Left ventricle myocardium inferior (tissue), 1 donor: ENCODE measurements at regions not wholly inside any gene's neighbourhood (a gene's known extent, or its start where the extent isn't known, plus 50 kb on each side); places are given as distances from the start of the nearest gene placed in this dataset.
"Not testable (repeated sequence)": the region's sequence is repeated elsewhere in the genome, so short reads cannot be mapped to it uniquely, and the experiment has no call there.

Source experiments
- DNase-seq: peaks from one replicate; pipeline ENCODE4 v3.0.0-alpha.2; 2020
- H3K27ac ChIP-seq: fragments of 200-600 bp; replicated peaks from 2 replicates; pipeline ENCODE4 v1.8.0; 2021
- H3K27me3 ChIP-seq: fragments of 200-600 bp; 2 replicates; pipeline ENCODE4 v1.8.0; 2021; ENCODE audit warnings: low read depth
- H3K36me3 ChIP-seq: fragments of 200-600 bp; 2 replicates; pipeline ENCODE4 v1.8.0; 2021
- H3K4me1 ChIP-seq: fragments of 200-600 bp; 2 replicates; pipeline ENCODE4 v1.8.0; 2021
- H3K4me3 ChIP-seq: fragments of 200-600 bp; 2 replicates; pipeline ENCODE4 v1.8.0; 2021; ENCODE audit warnings: mild to moderate bottlenecking, moderate library complexity
- H3K9me3 ChIP-seq: fragments of 200-600 bp; replicated peaks from 2 replicates; pipeline ENCODE4 v1.8.0; 2021
- intact Hi-C: fragments of 100-400 bp; cut with micrococcal nuclease; formaldehyde crosslinking; loops from one replicate; pipeline ENCODE4 v1.11.0; 2022
- TF ChIP-seq, protein P1 (sequence below): fragments of 200-600 bp; IDR thresholded peaks from 2 replicates; pipeline ENCODE4 v1.8.0; 2021; ENCODE audit warnings: antibody characterized with exemption, mild to moderate bottlenecking, borderline replicate concordance
- donor health status: DM: no; HTN: yes; CAD: no; lungs with severe emphysema.

DNA sequence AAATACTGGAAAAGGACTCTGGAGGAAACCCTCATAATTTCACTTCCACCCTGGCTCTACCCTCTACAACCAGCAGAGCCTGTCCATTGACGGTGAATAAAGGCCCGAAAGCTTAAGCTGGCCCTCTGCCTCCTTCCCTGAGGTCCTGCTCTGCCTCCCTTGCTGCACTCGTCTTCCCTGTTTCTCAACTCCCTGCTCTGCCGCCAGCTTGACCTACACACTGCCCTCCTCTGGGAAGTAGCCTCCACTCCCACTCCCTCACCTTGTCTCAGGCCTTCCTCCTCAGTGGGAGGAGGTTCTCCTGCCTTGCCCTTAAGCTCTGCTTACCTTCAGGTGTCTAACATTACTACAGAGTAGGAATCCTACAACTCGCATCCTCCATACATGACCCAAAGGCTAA is 608.6 kb upstream of the NR3C2 start:
- no peaks in the 10 kb centered on the region for H3K4me1 ChIP-seq
- DNase-seq = no peak
- H3K4me3 ChIP-seq = no peak overlapping the region
- H3K27ac ChIP-seq = no peak overlapping the region
- TF ChIP-seq, protein P1, sequence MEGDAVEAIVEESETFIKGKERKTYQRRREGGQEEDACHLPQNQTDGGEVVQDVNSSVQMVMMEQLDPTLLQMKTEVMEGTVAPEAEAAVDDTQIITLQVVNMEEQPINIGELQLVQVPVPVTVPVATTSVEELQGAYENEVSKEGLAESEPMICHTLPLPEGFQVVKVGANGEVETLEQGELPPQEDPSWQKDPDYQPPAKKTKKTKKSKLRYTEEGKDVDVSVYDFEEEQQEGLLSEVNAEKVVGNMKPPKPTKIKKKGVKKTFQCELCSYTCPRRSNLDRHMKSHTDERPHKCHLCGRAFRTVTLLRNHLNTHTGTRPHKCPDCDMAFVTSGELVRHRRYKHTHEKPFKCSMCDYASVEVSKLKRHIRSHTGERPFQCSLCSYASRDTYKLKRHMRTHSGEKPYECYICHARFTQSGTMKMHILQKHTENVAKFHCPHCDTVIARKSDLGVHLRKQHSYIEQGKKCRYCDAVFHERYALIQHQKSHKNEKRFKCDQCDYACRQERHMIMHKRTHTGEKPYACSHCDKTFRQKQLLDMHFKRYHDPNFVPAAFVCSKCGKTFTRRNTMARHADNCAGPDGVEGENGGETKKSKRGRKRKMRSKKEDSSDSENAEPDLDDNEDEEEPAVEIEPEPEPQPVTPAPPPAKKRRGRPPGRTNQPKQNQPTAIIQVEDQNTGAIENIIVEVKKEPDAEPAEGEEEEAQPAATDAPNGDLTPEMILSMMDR = no peak
- no peaks in the 10 kb centered on the region for H3K27me3 ChIP-seq
- H3K36me3 ChIP-seq = no peaks in the 10 kb centered on the region
- no peaks in the 10 kb centered on the region for H3K9me3 ChIP-seq
- intact Hi-C loops = no loop called here

DNA sequence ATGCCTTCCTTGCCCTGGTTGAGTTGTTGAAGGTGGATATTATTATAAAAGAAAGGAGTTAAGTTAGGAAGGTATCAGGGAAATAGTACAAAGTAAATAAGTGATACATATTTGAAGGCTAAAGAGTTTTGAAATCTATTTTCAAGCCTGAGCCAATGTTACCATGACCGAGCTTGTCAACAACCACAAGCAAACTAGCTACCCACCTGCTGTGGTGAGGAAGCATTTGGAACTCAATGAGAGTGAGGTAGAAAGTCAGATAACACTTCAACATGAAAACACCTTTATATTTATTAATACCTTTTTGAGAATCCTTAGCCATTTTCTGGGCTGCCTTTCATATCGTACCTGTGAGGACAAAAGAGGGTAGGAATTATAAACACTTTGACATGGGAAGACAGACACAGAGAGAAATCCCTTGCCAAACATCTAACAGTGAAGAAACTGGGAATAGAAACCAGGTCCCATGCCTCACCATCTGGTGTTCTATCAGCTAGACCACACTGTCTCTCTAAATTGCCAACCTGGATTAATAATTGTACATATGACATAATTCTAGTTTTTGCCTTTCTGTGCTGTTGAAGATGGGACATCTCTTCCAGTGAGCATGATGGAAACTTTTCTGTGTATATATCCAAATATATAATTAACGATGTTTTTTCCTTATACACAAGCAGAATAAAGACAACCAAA is 606.4 kb upstream of the NR3C2 start:
- Histone ChIP-seq H3K4me3 (no peak overlapping the region), H3K27me3 (no peaks in the 10 kb centered on the region), H3K27ac (no peak overlapping the region), H3K9me3 (no peaks in the 10 kb centered on the region), H3K4me1 (no peaks in the 10 kb centered on the region), H3K36me3 (no peaks in the 10 kb centered on the region)
- no peak for DNase-seq
- intact Hi-C loops = no loop called here
- TF ChIP-seq, protein P1 = no peak

DNA sequence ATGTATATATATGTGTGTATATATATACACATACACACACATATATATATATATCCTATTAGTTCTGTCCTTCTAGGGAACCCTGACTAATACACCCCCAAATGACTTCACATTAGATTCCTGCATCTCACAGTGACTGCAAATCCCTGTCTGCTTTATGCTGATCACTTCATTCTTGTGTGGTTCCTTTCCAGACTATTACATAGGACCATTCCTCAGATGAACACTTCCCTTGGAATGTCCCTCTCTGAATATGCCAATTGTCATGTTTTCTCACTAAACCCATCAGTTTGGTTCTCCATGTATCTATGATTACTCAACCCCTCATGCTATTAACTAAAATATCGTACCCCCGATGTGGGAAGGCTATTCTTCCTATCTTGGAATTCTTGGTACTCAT is 605.2 kb upstream of the NR3C2 start:
- no peaks in the 10 kb centered on the region for H3K36me3 ChIP-seq
- H3K4me1 ChIP-seq = no peaks in the 10 kb centered on the region
- intact Hi-C loops = no loop called here
- no peak overlapping the region for H3K4me3 ChIP-seq
- no peak for DNase-seq
- H3K27ac ChIP-seq = no peak overlapping the region
- TF ChIP-seq, protein P1 = no peak
- no peaks in the 10 kb centered on the region for H3K27me3 ChIP-seq
- no peaks in the 10 kb centered on the region for H3K9me3 ChIP-seq

DNA sequence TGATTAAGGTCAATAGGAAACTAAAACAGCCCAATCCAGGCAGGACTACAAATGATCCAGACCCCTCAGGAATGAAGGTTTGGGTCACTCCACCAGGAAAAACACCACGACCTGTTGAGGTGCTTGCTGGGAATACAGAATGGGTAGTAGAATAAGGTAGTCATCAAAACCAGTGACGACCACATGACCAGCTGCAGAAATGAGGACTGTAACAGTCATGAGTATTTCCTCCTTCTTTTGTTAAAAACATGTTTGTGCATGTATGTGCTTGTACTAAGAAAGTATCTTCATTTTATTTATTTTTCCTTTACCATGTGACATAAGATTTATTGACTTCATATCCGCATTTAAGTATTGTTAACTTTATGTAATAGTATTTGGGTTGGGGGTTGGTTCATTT is 603.5 kb upstream of the NR3C2 start:
- Histone ChIP-seq H3K4me3 (no peak overlapping the region), H3K27ac (no peak overlapping the region), H3K27me3 (no peaks in the 10 kb centered on the region), H3K9me3 (peaks cover 7% of the 10 kb centered on the region), H3K4me1 (no peaks in the 10 kb centered on the region), H3K36me3 (no peaks in the 10 kb centered on the region)
- intact Hi-C loops = no loop called here
- no peak for DNase-seq
- TF ChIP-seq, protein P1 = no peak

DNA sequence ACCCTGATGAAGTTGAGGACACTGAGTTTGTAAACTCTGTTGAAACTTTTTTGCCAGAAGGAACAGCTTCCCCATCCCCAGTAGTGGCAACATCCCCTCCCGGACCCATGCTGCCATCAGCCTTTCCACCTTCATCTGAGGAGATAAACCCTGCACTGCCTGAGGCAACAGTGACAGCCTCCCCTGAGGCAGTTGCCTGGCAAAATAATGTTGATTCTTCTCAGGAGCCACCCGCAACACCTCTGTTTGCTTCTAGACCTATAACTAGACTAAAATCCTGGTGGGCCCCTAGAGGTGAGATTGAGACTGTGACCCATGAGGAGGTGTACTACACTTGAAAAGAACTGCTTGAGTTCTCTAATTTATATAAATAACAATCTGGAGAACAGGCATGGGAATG is 597.6 kb upstream of the NR3C2 start:
- H3K27ac ChIP-seq, H3K36me3 ChIP-seq, H3K27me3 ChIP-seq, H3K4me1 ChIP-seq, H3K4me3 ChIP-seq, DNase-seq, intact Hi-C loops: not testable (repeated sequence)
- H3K9me3 ChIP-seq = peaks cover 17% of the 10 kb centered on the region

DNA sequence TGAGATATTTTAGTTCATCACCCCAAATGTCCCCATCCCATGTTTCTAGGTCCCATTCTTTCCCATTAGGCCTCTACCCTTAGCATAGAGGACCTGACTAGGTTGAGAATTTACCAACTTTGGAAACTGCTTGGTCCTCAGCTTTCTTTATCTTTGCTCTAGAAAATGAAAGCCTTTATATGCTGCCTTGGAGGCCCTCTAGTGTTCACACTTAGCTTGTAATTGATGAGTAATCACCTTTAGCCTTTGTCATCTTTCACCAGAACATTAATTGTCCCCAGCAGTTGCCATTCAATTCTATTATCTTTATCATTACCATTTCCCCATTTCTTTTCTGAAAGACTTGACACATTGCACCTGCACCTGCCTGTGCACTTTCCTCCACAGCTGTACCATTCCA is 589.2 kb upstream of the NR3C2 start:
- H3K36me3 ChIP-seq = no peaks in the 10 kb centered on the region
- no peaks in the 10 kb centered on the region for H3K9me3 ChIP-seq
- H3K4me1 ChIP-seq = no peaks in the 10 kb centered on the region
- TF ChIP-seq, protein P1 = peak; percentile 59
- no peak overlapping the region for H3K4me3 ChIP-seq
- intact Hi-C loops = no loop called here
- no peak for DNase-seq
- no peak overlapping the region for H3K27ac ChIP-seq
- H3K27me3 ChIP-seq = no peaks in the 10 kb centered on the region
